HG02852 (cell line): ENCODE measurements at regions not wholly inside any gene's neighbourhood (a gene's known extent, or its start where the extent isn't known, plus 50 kb on each side); places are given as distances from the start of the nearest gene placed in this dataset.
"Not testable (repeated sequence)": the region's sequence is repeated elsewhere in the genome, so short reads cannot be mapped to it uniquely, and the experiment has no call there.

Experiments
- ATAC-seq: cut with Tn5 transposase; IDR thresholded peaks from one replicate; pipeline ENCODE4 v1.9.1; 2021; ENCODE audit warnings: mild to moderate bottlenecking, moderate library complexity; ENCODE audit not compliant: unreplicated experiment

GRCh38 chr3:103847081-103848062, 1412.6 kb downstream of the ZPLD1 start:
- no peak for ATAC-seq

DNA sequence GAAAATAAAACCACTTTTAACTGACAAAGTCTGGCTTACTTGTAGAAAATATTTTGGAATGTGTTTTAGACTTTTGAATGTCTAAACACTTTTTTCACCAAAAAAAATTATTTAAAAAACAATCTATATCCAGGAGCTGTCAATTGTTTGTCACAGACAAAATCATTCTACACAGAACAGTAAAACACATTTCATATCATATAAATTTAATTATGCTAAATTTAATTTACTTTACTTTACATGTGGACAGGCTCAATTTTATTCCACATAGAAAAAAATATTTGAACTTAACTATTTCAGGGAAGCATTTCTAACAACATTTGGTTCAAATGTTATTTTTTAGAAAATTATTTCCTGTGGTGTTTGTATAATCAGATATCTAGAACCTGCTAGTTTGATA, 1417.0 kb downstream of the ZPLD1 start:
- ATAC-seq: no peak

DNA sequence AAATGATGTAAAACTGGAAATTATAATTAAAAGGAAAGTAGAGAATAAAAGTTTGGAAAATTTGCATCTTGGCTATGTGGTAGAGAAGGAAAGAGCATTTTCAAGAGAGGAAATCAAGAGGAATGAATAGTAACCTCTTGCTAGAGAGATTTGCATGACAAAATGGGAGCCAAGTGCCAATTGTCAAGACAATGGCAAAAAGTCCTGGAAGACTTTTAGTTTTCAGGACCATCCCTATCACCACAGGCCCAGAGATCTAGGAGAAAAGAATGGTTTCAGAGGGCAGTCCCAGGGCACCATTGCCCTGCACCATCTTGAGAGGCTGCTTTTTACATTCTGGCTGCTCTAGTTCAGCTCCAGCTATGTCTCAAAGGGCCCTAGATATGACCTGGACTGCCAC, 1427.6 kb downstream of the ZPLD1 start:
- ATAC-seq: no peak

- no peak for ATAC-seq
These were observed 1428.6 kb downstream of the ZPLD1 start for GRCh38 chr3:103863381-103863780.

GRCh38 chr3:103866113-103866512, 1431.3 kb downstream of the ZPLD1 start:
- no peak for ATAC-seq

- no peak for ATAC-seq
These were observed 1438.2 kb downstream of the ZPLD1 start for GRCh38 chr3:103873021-103873420.

DNA sequence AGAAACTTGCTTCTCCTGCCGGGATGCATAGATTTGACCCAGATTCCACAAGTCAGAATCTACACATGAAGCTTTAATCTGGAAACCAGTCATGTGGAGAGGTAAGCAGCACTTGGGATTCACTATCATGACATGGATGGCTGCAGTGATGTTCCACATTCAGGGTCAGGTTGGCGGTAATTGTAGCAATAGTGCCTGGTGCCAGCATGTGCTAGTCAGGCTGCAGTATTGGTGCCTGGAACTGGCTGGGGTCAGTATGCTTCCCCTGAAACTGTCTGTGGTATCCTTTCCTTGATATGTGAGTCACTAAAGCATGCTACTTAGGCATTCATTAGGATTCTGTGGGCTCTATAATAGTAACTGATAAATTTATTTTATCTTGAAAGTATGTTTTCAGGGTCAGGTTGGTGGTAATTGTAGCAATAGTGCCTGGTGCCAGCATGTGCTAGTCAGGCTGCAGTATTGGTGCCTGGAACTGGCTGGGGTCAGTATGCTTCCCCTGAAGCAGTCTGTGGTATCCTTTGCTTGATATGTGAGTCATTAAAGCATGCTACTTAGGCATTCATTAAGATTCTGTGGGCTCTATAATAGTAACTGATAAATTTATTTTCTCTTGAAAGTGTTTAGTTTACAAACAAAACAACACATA, 1439.2 kb downstream of the ZPLD1 start:
- no peak for ATAC-seq

- not testable (repeated sequence) for ATAC-seq
These were observed 1447.0 kb downstream of the ZPLD1 start for GRCh38 chr3:103881809-103882208.

GRCh38 chr3:103889675-103890074, 1454.9 kb downstream of the ZPLD1 start:
- no peak for ATAC-seq

DNA sequence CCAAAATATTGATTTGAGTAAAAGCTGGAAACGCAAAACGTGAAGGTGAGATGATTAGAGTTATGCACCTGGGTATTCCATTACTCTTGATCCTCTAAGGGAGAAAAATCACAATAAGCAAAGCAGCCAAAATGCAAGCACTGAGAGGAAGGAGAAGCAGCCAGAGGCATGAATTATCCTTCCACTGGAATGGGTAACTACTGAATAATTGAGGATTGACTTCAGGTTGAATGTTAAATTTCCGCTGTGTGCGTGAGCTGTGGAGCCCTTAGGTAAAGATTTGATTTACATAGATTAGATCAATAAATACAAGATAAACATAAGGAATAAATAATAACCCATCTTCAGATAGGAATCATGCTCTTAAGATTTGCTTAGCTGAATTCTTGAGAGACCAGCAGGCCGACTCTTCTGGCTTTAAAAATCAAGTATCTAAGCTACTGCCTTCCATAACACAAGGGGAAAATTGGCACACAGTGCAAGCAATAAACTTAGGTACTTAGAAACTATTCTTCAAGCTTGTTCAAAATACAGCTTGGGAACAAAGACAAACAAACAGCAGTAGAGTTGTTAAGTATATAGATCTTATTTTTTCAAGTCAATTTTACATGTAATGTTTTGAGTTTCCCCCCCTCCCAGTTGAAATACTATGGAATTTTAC, 1459.5 kb downstream of the ZPLD1 start:
- no peak for ATAC-seq

DNA sequence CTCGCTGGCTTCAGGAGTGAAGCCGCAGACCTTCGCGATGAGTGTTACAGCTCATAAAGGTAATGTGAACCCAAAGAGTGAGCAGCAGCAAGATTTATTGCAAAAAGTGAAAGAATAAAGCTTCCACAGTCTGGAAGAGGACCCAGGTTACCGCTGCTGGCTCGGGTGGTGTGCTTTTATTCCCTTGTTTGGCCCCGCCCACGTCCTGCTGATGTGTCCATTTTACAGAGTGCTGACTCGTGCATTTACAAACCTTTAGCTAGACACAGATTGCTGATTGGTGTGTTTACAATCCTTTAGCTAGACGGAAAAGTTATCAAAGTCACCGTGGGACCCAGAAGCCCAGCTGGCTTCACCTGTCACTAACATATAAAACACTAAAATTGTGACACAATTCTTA, 1464.5 kb downstream of the ZPLD1 start:
- no peak for ATAC-seq

GRCh38 chr3:103904991-103905390, 1461.7 kb upstream of the ALCAM start:
- ATAC-seq: no peak

DNA sequence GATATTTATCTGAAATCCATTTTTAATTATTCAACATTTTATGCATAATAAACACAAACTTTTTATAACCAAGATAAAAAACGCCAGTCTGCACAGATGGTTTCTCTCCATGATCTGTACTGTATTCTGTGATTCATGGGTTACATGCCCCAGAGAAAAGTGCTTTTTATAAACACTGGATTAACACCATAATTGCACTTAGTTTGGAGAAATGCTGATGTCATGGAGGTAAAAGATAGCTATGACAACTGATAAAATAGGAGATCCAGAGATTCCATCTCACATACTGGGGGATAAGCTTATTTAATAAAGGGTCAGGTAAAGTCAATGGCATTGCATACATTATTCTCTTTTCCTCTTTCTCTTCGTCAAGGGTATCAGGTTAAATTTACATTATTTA, 1460.4 kb upstream of the ALCAM start:
- ATAC-seq: no peak

DNA sequence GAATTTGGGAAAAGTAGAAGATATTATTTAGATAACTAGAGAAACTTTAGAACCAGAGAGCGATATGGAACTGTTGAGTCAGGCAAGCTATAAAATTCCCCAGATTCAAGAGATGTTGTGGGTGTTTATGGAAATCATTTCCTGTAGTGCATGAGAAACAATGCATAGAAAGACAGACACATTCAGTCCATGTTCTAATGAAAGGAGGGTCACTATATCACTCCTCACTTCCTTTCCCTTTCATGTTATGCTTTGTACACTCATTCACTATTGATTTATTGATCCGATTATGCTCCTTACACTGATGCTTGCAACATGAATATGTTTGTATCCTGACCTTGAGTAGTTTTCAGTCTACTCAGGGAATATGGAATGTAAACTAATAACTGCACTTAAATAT, 1459.9 kb upstream of the ALCAM start:
- no peak for ATAC-seq

GRCh38 chr3:103907567-103907966, 1459.1 kb upstream of the ALCAM start:
- no peak for ATAC-seq

- no peak for ATAC-seq
These were observed 1457.3 kb upstream of the ALCAM start for GRCh38 chr3:103909395-103909794.

DNA sequence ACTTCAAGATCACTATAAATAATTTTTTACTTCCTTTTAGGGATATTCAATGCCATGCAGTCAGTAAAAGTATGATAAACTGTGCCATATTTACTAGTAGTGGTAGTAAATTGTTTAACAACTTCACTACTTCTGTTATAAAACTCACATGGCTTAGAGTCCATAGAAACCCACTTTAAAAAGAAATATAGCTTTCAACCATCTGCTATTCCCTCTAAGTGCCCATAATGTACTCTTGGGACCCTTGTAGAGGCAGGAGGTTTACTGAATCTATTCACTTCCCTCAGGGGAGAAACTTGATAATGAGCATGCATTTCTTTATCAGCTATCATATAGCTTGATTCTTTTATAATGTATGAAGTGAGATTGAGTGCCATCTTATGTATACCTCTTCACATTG, 1448.4 kb upstream of the ALCAM start:
- no peak for ATAC-seq

DNA sequence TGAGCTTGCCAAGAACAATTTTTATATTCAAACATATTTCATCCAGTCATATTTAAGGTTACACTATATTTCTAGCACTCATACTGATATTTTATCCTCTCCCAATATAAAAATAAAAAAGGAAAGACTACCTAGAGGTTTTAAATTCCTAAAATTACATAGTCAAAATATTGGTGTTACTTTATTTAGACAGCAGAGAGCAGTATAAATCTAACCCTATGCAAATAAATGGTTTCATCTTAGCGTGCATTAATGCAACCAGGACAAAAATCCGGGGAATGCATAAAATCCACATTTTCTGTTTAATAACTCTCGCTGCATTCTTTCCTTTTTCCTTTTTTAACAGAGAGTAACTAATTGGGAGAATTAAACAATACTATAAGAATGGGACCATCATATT, 1447.4 kb upstream of the ALCAM start:
- ATAC-seq: no peak

DNA sequence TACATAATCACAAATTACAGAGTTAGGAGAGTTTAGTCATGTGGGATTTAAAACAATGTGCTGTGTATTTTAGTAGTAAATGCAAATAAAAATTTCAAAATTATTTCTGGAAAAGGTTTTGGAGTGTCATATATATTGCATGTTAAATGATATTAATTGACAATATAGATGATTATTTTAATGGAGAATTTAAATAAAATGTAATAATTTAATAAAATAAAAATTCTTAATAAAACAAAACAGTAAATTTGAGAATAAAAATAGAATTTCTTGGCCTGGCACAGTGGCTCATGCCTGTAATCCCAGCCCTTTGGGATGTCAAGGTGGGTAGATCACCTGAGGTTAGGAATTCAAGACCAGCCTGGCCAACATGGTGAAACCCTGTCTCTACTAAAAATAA, 1442.8 kb upstream of the ALCAM start:
- ATAC-seq: no peak

DNA sequence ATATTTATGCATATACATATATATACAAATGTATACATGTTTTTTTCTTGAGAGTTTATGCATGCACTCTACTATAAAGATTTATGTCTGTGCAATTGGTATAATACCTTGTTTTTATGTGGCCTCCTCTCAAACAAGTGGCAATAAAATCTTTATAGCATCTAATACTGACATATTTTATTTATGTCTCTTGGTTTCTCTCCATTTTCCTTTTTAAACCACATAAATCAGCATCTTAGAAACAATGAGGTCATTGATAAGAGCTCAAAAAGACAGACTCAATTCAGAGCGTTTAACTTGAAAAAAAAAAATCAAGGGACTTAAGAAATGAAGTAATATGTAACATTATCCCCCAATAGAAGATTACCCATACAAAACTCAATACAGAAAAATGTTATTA, 1442.2 kb upstream of the ALCAM start:
- no peak for ATAC-seq

DNA sequence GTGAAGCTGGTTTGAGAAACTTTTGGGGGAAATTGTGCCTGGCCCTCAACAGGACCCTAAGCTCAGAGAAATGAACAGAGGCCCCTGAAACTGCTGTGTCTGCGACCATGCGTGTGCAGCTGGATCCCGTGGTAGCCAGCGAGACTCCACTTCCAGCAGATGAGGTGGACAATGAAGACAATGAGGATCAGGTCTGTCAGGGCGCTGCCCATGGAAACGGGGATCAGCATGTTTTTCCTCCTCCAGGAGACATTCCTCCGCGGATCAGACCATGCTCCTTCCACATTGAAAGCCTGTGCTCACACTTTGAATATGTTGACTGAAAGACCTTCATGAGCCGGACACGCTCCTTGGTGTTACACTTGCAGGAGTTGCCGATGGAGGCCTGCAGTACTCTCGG, 1439.8 kb upstream of the ALCAM start:
- ATAC-seq: no peak

DNA sequence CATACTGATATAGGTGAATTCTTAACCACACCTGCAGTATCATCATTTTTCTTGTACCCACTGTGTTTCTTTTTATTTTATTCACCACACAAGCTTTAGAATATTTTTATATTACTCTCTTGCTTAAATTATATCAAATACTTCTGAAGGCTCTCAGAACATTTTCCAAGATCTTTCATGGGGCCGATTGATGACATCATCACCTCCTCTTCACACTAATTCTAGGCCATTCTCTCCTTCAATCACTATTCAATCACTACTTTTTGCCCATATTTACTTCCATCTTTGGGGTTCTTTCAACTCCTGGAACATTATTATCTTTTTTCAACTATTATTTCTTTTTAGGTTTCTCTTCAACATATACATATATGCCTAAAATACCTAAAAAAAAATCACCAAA, 1438.8 kb upstream of the ALCAM start:
- ATAC-seq: no peak
